HG03439 (cell line): ENCODE measurements at regions not wholly inside any gene's neighbourhood (a gene's known extent, or its start where the extent isn't known, plus 50 kb on each side); places are given as distances from the start of the nearest gene placed in this dataset.
A peak's percentile ranks its signal among the peaks of the same experiment; 100 is the strongest.

Experiments used
- ATAC-seq: cut with Tn5 transposase; IDR thresholded peaks from one replicate; pipeline ENCODE4 v1.9.1; 2021; ENCODE audit warnings: mild to moderate bottlenecking, moderate library complexity; ENCODE audit not compliant: unreplicated experiment

GRCh38 chr14:52380294-52380693 is 66.2 kb downstream of the PTGER2 start:
- peak; percentile 99 for ATAC-seq
